HEK293T (cell line): ENCODE measurements at regions not wholly inside any gene's neighbourhood (a gene's known extent, or its start where the extent isn't known, plus 50 kb on each side); places are given as distances from the start of the nearest gene placed in this dataset.

Source experiments
- CTCF ChIA-PET: fragments of 350-600 bp; formaldehyde crosslinking; extraction: SDS; loops from one replicate; lab custom pipeline; 2021; ENCODE audit warnings: antibody characterized with exemption, inconsistent platforms; lab: Yijun Ruan, JAX
- POLR2A ChIA-PET: fragments of 350-600 bp; formaldehyde crosslinking; extraction: SDS; loops from one replicate; lab custom pipeline; 2020; ENCODE audit warnings: antibody characterized with exemption, inconsistent platforms; lab: Yijun Ruan, JAX
- DNase-seq: peaks from one replicate; pipeline ENCODE4 v3.0.0; 2012; ENCODE audit warnings: mixed read lengths; ENCODE audit errors: extremely low spot score
- ARNT ChIP-seq: fragments of 450-650 bp; IDR thresholded peaks from 2 replicates; pipeline ENCODE4 v1.6.1; 2017; ENCODE audit warnings: mild to moderate bottlenecking
- BHLHE40 ChIP-seq: fragments of 450-650 bp; IDR thresholded peaks from 2 replicates; pipeline ENCODE4 v1.6.1; 2016; ENCODE audit warnings: mild to moderate bottlenecking, moderate library complexity, borderline replicate concordance
- CTBP1 ChIP-seq: fragments of 450-650 bp; IDR thresholded peaks from 2 replicates; pipeline ENCODE4 v1.6.1; 2016; ENCODE audit warnings: borderline replicate concordance
- ELF4 ChIP-seq: fragments of 450-650 bp; IDR thresholded peaks from 2 replicates; pipeline ENCODE4 v1.6.1; 2017; ENCODE audit warnings: antibody characterized with exemption
- FOXA1 ChIP-seq: fragments of 450-650 bp; IDR thresholded peaks from 2 replicates; pipeline ENCODE4 v1.6.1; 2016; ENCODE audit warnings: mild to moderate bottlenecking
- FOXK2 ChIP-seq: fragments of 450-650 bp; IDR thresholded peaks from 2 replicates; pipeline ENCODE4 v1.6.1; 2016; ENCODE audit warnings: mild to moderate bottlenecking
- FOXM1 ChIP-seq: fragments of 450-650 bp; IDR thresholded peaks from 2 replicates; pipeline ENCODE4 v1.6.1; 2017; ENCODE audit warnings: mild to moderate bottlenecking, borderline replicate concordance
- HDGF ChIP-seq: fragments of 450-650 bp; IDR thresholded peaks from 2 replicates; pipeline ENCODE4 v1.6.1; 2017; ENCODE audit warnings: antibody characterized with exemption, borderline replicate concordance
- L3MBTL2 ChIP-seq: fragments of 450-650 bp; conservative IDR thresholded peaks from 2 replicates; pipeline ENCODE4 v1.6.1; 2016; ENCODE audit warnings: mild to moderate bottlenecking
- LEF1 ChIP-seq: fragments of 450-650 bp; IDR thresholded peaks from 2 replicates; pipeline ENCODE4 v1.6.1; 2017; ENCODE audit warnings: mild to moderate bottlenecking, borderline replicate concordance
- NFRKB ChIP-seq: fragments of 450-650 bp; IDR thresholded peaks from 2 replicates; pipeline ENCODE4 v1.6.1; 2016; ENCODE audit warnings: mild to moderate bottlenecking, moderate library complexity
- SP1 ChIP-seq: fragments of 450-650 bp; IDR thresholded peaks from 2 replicates; pipeline ENCODE4 v1.6.1; 2017
- SUZ12 ChIP-seq: fragments of 450-650 bp; IDR thresholded peaks from 2 replicates; pipeline ENCODE4 v1.6.1; 2016; ENCODE audit warnings: mild to moderate bottlenecking
- TARDBP ChIP-seq: fragments of 450-650 bp; IDR thresholded peaks from 2 replicates; pipeline ENCODE4 v1.6.1; 2016
- ZNF384 ChIP-seq: fragments of 450-650 bp; IDR thresholded peaks from 2 replicates; pipeline ENCODE4 v1.6.1; 2016
- TF ChIP-seq, protein P1 (sequence below): fragments of 450-650 bp; IDR thresholded peaks from 2 replicates; pipeline ENCODE4 v1.6.1; 2016

GRCh38 chr5:174313615-174314014 lies 268.1 kb downstream of the NSG2 start:
- no peak for TF ChIP-seq LEF1
- TF ChIP-seq L3MBTL2: no peak
- TF ChIP-seq FOXK2: no peak
- TF ChIP-seq ARNT: no peak
- no peak for TF ChIP-seq SP1
- TF ChIP-seq HDGF: no peak
- no peak for TF ChIP-seq TARDBP
- no peak for TF ChIP-seq SUZ12
- no peak for TF ChIP-seq CTBP1
- CTCF ChIA-PET: interaction anchor here (3.0 kb wide), 1 partner anchor 268 kb away, joined by 16 read pairs; the partner anchor contains the start of gene NSG2
- POLR2A ChIA-PET: no interaction called here
- no peak for DNase-seq

- TF ChIP-seq ZNF384: no peak
- TF ChIP-seq, protein P1, sequence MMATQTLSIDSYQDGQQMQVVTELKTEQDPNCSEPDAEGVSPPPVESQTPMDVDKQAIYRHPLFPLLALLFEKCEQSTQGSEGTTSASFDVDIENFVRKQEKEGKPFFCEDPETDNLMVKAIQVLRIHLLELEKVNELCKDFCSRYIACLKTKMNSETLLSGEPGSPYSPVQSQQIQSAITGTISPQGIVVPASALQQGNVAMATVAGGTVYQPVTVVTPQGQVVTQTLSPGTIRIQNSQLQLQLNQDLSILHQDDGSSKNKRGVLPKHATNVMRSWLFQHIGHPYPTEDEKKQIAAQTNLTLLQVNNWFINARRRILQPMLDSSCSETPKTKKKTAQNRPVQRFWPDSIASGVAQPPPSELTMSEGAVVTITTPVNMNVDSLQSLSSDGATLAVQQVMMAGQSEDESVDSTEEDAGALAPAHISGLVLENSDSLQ: no peak
- no peak for TF ChIP-seq FOXA1
- no peak for TF ChIP-seq FOXK2
- no peak for TF ChIP-seq L3MBTL2
- no peak for TF ChIP-seq FOXM1
- ChIA-PET CTCF (interaction anchor here (0.6 to 3.0 kb wide), 4 partner anchors 269 to 1144 kb away, joined by 3 to 16 read pairs (median 5); partner anchors contain the start of gene NSG2), POLR2A (no interaction called here)
- DNase-seq: no peak
Measured at GRCh38 chr5:174314261-174314660, 268.8 kb downstream of the NSG2 start.

DNA sequence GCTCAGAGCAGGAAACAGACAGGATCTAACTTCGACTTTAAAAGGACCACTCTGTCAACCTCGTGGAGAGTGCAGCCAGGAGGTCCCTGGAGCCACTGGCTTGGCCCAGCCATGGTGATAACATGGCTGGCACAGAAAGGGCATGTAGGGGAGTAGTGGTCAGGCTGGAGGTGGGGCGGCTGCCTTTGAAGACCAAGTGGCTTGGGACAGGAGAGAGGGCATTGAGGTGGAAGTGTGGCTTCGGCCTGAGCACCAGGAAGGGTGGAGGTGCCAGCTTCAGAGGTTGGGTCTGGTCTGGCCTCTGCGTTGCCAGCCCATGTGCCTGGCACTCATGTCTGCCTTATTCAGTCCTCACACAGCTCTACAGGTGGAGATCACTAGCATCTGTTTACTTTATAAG lies 270.0 kb downstream of the NSG2 start:
- ChIA-PET CTCF (interaction anchor here (1.4 to 3.0 kb wide), 2 partner anchors 270 to 295 kb away, joined by 4 to 16 read pairs; partner anchors contain the start of gene NSG2), POLR2A (no interaction called here)
- no peak for DNase-seq
- TF ChIP-seq CTBP1: no peak
- TF ChIP-seq, protein P1: no peak
- no peak for TF ChIP-seq FOXK2
- TF ChIP-seq SP1: no peak
- no peak for TF ChIP-seq FOXA1
- no peak for TF ChIP-seq TARDBP
- TF ChIP-seq SUZ12: no peak
- TF ChIP-seq L3MBTL2: no peak
- TF ChIP-seq NFRKB: no peak
- TF ChIP-seq ARNT: no peak
- TF ChIP-seq FOXM1: no peak
- TF ChIP-seq ELF4: no peak
- TF ChIP-seq HDGF: no peak
- TF ChIP-seq LEF1: no peak
- no peak for TF ChIP-seq ZNF384
- no peak for TF ChIP-seq BHLHE40

DNA sequence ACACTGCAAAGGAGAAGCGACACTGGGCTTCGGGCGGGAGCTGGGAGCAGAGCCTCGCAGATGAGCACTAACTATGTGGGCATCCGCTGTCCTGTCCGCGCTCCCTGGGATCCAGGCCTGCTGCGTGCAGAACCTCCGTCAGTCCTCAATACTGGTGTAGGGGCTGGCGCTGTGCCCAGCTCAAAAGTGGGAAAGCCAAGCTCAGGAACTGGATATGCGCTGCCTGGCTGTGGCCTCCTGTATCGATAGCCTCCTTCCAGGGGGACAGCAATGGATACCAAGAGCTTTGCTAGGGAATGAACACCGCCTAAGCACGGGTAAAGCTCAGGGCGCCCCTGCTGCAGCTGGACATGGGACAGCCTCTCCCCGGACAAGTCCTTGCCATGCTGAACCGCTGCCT lies 270.4 kb downstream of the NSG2 start:
- DNase-seq: no peak
- CTCF ChIA-PET: interaction anchor here (1.3 to 3.0 kb wide), 2 partner anchors 79 to 271 kb away, joined by 3 to 16 read pairs; partner anchors contain the start of gene NSG2
- TF ChIP-seq TARDBP: no peak
- TF ChIP-seq BHLHE40: no peak
- TF ChIP-seq FOXK2: no peak
- TF ChIP-seq SUZ12: no peak
- no peak for TF ChIP-seq HDGF
- TF ChIP-seq ZNF384: no peak
- no peak for TF ChIP-seq ARNT
- TF ChIP-seq ELF4: no peak
- no peak for TF ChIP-seq NFRKB
- no peak for TF ChIP-seq L3MBTL2
- no peak for TF ChIP-seq SP1
- TF ChIP-seq FOXM1: no peak
- POLR2A ChIA-PET: no interaction called here

DNA sequence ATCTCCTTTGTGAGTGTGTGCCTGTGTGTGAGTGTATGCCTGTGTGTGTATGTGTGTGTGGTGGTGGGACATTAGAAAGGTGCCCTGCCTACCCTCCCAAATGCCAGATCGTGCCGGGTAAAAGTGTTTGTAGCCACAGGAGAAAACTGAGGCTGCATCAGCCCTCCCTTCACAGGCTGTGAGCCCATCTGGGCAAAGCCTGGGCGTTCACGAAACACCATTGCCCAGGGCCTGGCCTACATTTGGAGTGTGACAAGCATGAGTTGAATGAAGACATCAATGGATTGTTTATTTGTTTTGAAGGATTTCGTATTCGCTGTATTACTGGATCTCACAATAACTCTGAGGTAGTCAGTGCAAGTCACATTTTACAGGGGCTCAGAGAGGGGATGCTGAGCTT lies 270.8 kb downstream of the NSG2 start:
- no peak for DNase-seq
- TF ChIP-seq, protein P1: no peak
- no peak for TF ChIP-seq BHLHE40
- TF ChIP-seq FOXK2: no peak
- TF ChIP-seq CTBP1: no peak
- TF ChIP-seq TARDBP: no peak
- no peak for TF ChIP-seq SUZ12
- no peak for TF ChIP-seq NFRKB
- no peak for TF ChIP-seq ELF4
- TF ChIP-seq FOXA1: no peak
- TF ChIP-seq SP1: no peak
- TF ChIP-seq LEF1: no peak
- no peak for TF ChIP-seq ZNF384
- no peak for TF ChIP-seq ARNT
- TF ChIP-seq FOXM1: no peak
- POLR2A ChIA-PET: no interaction called here
- CTCF ChIA-PET: interaction anchor here (0.6 to 4.0 kb wide), 6 partner anchors 80 to 341 kb away, joined by 3 to 28 read pairs (median 8); partner anchors contain the start of gene NSG2

DNA sequence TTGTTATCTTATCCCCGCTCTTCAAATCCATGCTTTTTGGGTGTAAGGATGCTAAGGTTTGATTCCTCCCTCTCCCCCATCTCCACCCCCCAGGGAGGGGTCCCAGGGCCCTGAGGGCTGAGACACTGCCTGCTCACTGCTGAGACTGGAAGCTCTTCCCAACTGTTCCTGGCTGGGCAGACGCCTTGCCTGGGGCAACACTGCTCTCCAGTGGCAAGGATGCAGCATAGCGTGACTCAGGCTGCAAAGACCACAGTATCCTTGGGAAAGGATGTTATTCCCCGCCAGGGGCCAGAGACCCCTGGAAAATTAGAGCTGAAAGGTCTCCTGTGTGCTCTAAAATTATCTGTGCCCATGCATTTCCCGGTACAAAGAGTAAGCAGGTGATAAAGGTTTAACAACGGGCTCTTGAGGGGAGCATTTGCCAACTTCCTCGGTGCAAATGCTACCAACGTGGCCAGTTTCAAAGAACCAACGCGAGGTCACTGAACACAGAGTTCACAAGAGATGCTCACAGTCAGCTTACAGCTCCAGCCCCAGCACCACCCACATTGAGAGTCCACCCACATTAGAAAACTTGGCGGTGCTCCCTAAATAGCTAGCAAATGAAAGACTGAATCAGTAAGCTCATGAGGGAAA lies 271.9 kb downstream of the NSG2 start:
- no peak for TF ChIP-seq FOXK2
- no peak for TF ChIP-seq ELF4
- no peak for TF ChIP-seq FOXA1
- TF ChIP-seq L3MBTL2: no peak
- no peak for TF ChIP-seq TARDBP
- TF ChIP-seq FOXM1: no peak
- no peak for TF ChIP-seq NFRKB
- no peak for TF ChIP-seq SUZ12
- TF ChIP-seq HDGF: no peak
- no peak for TF ChIP-seq SP1
- no peak for TF ChIP-seq BHLHE40
- no peak for TF ChIP-seq CTBP1
- TF ChIP-seq, protein P1: no peak
- no peak for TF ChIP-seq LEF1
- no peak for TF ChIP-seq ZNF384
- TF ChIP-seq ARNT: no peak
- CTCF ChIA-PET: interaction anchor here (0.5 to 4.0 kb wide), 24 partner anchors 11 to 736 kb away, joined by 3 to 28 read pairs (median 3); partner anchors contain the start of gene NSG2
- POLR2A ChIA-PET: interaction anchor here (0.6 to 0.8 kb wide), 3 partner anchors 134 to 273 kb away, joined by 3 read pairs; no protein-coding TSS in a partner anchor
- DNase-seq: peak; percentile 87
